Amygdala (tissue), 56 donors: ENCODE measurements at regions not wholly inside any gene's neighbourhood (a gene's known extent, or its start where the extent isn't known, plus 50 kb on each side); places are given as distances from the start of the nearest gene placed in this dataset.

Experiments used
- DNase-seq, 56 donors: peaks; one replicate each; lab custom pipeline; 2025; lab: John Stamatoyannopoulos, UW

- DNase-seq = no peak
These were observed 143.4 kb upstream of the KLF14 start for GRCh38 chr7:130877236-130877990.

- no peak for DNase-seq
These were observed 143.9 kb upstream of the KLF14 start for GRCh38 chr7:130877991-130878305.

DNA sequence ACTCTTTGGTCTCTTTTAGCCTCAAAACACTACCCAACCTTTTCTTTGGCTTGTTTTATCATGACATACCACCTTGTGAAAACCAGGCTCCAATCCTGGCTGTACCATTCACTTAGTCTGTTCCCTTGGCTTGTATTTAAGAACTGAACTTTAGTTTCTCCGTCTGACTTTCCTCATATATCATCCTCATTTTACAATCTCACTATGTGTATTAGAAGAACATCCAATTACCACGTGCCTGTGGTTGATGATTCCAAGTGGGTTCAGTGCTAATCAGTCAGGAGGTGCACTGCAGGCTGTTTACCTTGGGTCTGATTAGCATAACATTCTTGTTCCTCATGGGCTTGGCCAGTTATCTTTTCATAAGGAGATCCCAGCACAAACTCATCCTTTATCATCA is 144.8 kb upstream of the KLF14 start:
- no peak for DNase-seq

DNA sequence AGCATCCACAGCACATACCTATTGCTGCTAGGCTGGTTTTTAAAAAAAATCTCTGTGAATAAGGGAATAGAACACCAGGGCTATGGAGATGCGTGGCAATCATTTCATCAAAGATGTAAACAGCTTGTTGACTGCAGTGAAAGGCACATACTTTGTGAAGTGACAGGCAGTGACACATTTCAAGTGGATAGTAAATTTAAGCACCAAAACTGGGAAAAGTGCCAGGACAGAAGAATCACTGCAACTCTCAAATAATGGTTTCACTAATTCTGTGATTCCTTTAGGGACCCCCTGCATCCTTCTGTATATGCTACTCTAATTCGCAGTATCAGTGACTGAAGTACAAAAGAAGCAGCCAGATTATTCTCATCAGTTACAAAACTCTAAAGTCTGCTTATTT is 145.2 kb upstream of the KLF14 start:
- no peak for DNase-seq

- no peak for DNase-seq
These were observed 146.7 kb upstream of the KLF14 start for GRCh38 chr7:130880668-130881067.

DNA sequence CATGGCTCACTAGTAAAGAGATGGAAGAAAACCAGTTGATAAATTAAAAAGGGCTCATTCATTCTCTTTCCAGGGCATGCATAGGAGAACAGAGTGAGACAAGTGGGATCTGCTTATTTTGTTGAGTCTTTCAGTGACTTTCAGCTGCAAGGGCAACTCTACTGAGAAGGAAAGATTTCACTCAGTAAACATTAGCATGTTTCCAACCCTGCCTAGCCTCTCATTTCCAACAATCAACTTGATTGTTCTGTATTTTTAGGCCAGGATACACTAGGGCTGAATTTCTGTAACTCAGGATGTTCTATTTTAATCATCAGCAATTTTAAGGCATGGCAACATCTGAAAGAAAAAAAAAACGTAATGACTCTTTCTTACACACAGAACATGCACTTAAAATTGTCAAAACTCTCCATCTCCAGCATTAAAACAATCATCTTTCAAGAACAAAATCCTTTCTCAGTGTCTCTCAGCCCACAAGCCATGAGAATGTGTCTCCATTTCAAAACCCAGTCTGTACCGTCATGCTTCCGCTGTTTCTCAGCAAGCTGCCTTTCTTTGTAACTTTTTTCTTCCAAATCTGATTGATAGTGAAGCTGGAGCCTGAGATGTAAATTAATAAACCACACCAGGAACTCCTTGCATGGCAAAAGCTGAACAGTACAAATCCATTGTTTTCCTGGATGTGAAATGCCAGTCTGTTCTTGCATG is 147.2 kb upstream of the KLF14 start:
- no peak for DNase-seq

- no peak for DNase-seq
These were observed 147.8 kb upstream of the KLF14 start for GRCh38 chr7:130881799-130882141.

GRCh38 chr7:130882396-130882795 is 148.4 kb upstream of the KLF14 start:
- no peak for DNase-seq

DNA sequence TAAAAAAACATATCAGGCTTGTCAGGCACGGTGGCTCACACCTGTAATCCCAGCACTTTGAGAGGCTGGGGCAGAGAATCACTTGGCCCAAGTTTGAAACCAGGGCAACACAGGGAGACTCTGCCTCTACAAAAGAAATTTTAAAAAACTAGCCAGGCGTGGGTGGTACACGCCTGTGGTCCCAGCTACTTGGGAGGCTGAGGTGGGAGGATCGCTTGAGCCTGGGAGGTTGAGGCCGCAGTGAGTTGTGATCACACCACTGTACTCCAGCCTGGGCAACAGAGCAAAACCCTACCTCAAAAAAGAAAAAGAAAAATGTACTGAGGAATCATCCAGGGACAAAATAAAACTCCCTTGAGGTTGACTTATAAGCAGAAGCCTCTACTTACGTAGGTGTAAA is 149.9 kb upstream of the KLF14 start:
- no peak for DNase-seq

- DNase-seq = peak in 1 of 56 donors; percentile 32
These were observed 150.7 kb upstream of the KLF14 start for GRCh38 chr7:130884437-130885417.

DNA sequence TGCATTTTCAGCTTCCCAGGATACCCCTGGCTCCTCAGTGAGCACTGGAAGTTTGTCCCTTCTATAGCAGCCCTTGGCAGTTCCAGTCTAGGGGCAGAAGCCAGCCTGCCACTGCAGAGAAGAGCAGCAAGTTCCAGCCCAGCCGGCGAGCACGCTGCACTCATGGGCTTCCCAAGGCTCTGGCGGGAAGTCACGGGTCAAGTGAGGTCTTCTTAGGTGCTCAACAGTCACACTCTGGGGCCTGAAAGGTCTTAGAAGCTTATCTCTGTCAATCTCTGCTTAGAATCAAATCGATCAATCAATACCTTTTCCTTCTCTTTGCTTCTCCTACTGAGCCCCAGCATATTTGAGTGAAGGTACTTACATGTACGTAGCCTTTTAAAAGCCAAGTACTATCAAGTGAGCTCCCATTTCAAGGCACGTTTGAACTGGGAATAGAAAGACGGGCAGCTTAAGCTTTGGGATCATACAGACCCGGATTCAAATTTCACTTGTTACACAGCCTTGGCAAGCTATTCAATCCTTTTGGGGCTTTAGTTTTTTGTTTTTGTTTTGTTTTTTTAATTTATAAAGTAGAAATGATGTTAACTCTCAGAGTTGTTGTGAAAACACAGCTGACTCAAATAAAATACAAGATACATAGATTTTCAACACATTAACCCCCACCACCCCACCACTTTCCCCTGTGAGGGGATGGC is 152.6 kb upstream of the KLF14 start:
- DNase-seq = peak in 2 of 56 donors; percentile 21 to 26

GRCh38 chr7:130887182-130887956 is 153.4 kb upstream of the KLF14 start:
- DNase-seq = no peak

DNA sequence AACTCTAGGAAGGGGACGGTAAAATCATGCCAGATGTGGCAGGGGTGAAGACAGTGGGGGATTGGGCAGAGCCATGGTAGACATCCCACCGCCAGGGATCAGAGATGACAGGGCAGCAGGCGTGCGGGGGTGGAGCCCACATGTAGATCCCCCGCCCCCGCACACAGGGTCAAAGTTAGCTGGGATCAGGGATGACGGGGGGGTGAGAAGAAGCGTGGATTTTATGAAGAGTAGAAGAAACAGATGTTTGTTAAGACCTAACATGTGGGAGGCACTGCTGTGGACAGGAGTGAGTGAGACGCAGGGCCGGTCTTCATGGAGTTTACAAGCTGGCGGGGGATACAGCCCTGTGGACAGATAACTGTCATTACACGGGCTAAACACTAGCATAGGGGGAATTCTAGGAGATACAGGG is 154.0 kb upstream of the KLF14 start:
- DNase-seq = no peak

- no peak for DNase-seq
These were observed 154.5 kb upstream of the KLF14 start for GRCh38 chr7:130888468-130888867.

- no peak for DNase-seq
These were observed 156.4 kb upstream of the KLF14 start for GRCh38 chr7:130890176-130891020.

DNA sequence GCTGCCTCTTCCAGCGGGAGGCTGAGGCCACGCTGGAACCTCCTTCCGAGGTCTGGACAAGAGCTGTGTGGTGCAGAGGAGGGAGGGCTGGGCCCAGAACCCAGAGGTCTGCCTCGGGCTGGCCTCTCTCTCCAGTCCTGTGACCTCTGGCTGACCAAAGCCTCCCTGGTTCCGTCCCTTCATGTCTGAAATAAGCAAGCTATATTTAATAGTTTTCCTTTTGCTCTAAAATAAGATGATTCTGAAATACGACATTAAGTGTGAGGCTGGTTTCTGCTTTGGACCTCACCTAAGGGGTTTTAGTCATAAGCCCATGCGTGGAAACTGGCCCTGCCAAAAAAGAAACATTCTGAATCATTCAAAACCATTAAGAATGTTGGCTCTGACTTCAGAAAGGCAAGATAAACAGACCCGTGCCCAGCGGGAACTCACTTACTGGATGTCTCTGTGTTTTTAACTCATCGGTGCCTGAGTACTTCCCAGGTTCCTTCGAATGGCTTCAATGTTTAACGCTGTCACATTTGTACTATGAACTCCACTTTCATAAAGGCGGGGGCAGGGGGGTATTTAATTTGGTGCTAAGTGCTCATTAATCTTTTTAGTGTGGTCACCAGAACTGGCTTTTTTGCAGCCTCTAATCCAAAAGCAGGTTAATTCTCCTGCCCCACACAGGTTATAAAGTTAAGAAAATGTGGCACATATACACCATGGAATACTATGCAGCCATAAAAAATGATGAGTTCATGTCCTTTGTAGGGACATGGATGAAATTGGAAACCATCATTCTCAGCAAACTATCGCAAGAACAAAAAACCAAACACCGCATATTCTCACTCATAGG is 157.5 kb upstream of the KLF14 start:
- DNase-seq = peak in 2 of 56 donors; percentile 15 to 18

DNA sequence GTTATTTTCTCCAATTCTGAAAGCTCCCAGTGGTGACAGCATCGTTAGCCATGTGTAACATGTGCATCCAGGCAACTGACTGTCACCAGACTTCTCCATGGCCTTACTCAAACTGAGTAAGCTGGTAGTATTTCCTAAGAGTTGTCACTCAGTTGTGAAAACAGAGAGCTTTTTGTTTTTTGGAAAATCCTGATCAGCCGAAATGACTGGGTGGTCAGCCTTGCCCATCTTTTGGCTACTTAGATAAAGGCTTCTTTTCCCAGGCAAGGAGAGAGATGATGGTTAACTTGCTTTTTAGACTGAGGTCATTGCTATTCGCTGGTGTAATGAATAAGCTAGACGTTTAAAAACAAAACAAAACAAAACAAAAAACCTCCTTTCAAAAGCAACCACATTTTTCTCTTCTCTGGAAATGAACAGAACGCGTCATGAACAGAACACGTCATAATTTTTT is 159.5 kb upstream of the KLF14 start:
- peak in 16 of 56 donors; percentile 11 to 60 (median 34) for DNase-seq
